DND-41 (cell line): ENCODE measurements at regions not wholly inside any gene's neighbourhood (a gene's known extent, or its start where the extent isn't known, plus 50 kb on each side); places are given as distances from the start of the nearest gene placed in this dataset.
"Not testable (repeated sequence)": the region's sequence is repeated elsewhere in the genome, so short reads cannot be mapped to it uniquely, and the experiment has no call there.

ENCODE experiments used
- ATAC-seq: fragments of 200-7000 bp; cut with Tn5 transposase; 3 replicates; pipeline ENCODE4 v1.9.1; 2021; ENCODE audit warnings: low read depth; ENCODE audit not compliant: insufficient read depth
- DNase-seq: peaks from one replicate; pipeline ENCODE4 v3.0.0-alpha.2; 2020
- H2AFZ ChIP-seq: 2 replicates; pipeline ENCODE4 v1.6.0; 2012; ENCODE audit warnings: low read depth, low read length
- H3K27ac ChIP-seq: 2 replicates; pipeline ENCODE4 v1.5.1; 2012; ENCODE audit warnings: low read length, inconsistent platforms
- H3K27me3 ChIP-seq: fragments of 200-600 bp; sonication (generic); 2 replicates; pipeline ENCODE4 v1.6.0; 2012; ENCODE audit warnings: low read length, mild to moderate bottlenecking, inconsistent platforms; ENCODE audit not compliant: insufficient read depth, poor library complexity
- H3K36me3 ChIP-seq: 2 replicates; pipeline ENCODE4 v1.5.1; 2012; ENCODE audit warnings: low read length, inconsistent platforms; ENCODE audit not compliant: insufficient read depth
- H3K4me1 ChIP-seq: 2 replicates; pipeline ENCODE4 v1.5.1; 2012; ENCODE audit warnings: mild to moderate bottlenecking, low read length; ENCODE audit not compliant: insufficient read depth
- H3K4me2 ChIP-seq: 2 replicates; pipeline ENCODE4 v1.6.0; 2012; ENCODE audit warnings: mild to moderate bottlenecking, moderate library complexity, low read length, inconsistent platforms; ENCODE audit not compliant: insufficient read depth
- H3K4me3 ChIP-seq, 2 experiments: fragments of 200-600 bp in 1 of 2; shearing (Covaris generic) in 1 of 2; 2 replicates each; pipeline ENCODE4 v1.5.1; 2012 to 2016; ENCODE audit warnings: inconsistent platforms in 2 of 2, low read length in 2 of 2, mild to moderate bottlenecking in 2 of 2, low read depth in 1 of 2, moderate library complexity in 1 of 2
- H3K79me2 ChIP-seq: 2 replicates; pipeline ENCODE4 v1.6.0; 2012; ENCODE audit warnings: low read length, inconsistent platforms; ENCODE audit not compliant: insufficient read depth
- H3K9ac ChIP-seq: 2 replicates; pipeline ENCODE4 v1.6.0; 2012; ENCODE audit warnings: low read depth, mild to moderate bottlenecking, inconsistent platforms, low read length, moderate library complexity
- H3K9me3 ChIP-seq: 2 replicates; pipeline ENCODE4 v1.5.1; 2012; ENCODE audit warnings: low read length, moderate library complexity, mild to moderate bottlenecking, inconsistent platforms; ENCODE audit not compliant: insufficient read depth, severe bottlenecking
- H4K20me1 ChIP-seq: 2 replicates; pipeline ENCODE4 v1.6.0; 2012; ENCODE audit warnings: low read length; ENCODE audit not compliant: insufficient read depth
- CTCF ChIP-seq: IDR thresholded peaks from 2 replicates; pipeline ENCODE4 v1.5.1; 2012; ENCODE audit warnings: borderline replicate concordance, low read length, moderate library complexity, mild to moderate bottlenecking; ENCODE audit not compliant: poor library complexity, severe bottlenecking; ENCODE audit errors: extremely low read depth
- EZH2 ChIP-seq: IDR thresholded peaks from 3 replicates; pipeline ENCODE4 v1.6.1; 2012; ENCODE audit warnings: borderline replicate concordance, low read depth, mild to moderate bottlenecking, moderate library complexity, low read length, inconsistent platforms; ENCODE audit not compliant: severe bottlenecking

- no peak overlapping the region for H3K9ac ChIP-seq
- DNase-seq (no peak), ATAC-seq (no peak)
- H3K4me3 ChIP-seq: no peak overlapping the region
- no peaks in the 10 kb centered on the region for H3K36me3 ChIP-seq
- H2AFZ ChIP-seq: no peak overlapping the region
- no peak overlapping the region for H3K27ac ChIP-seq
- no peaks in the 10 kb centered on the region for H3K9me3 ChIP-seq
- H3K4me1 ChIP-seq: no peaks in the 10 kb centered on the region
- H4K20me1 ChIP-seq: no peaks in the 10 kb centered on the region; the same call in 1 of the 2 replicates
- no peak overlapping the region for H3K4me2 ChIP-seq
- TF ChIP-seq EZH2 (no peak), CTCF (no peak)
- H3K27me3 ChIP-seq: no peaks in the 10 kb centered on the region
- no peaks in the 10 kb centered on the region for H3K79me2 ChIP-seq
These were observed 81.0 kb upstream of the BRD7 start for GRCh38 chr16:50449800-50450199.

GRCh38 chr16:50448981-50449380 lies 80.2 kb upstream of the BRD7 start:
- no peak overlapping the region for H3K27ac ChIP-seq
- H3K4me1 ChIP-seq: no peaks in the 10 kb centered on the region
- H3K4me3 ChIP-seq: no peak overlapping the region
- H2AFZ ChIP-seq: no peak overlapping the region
- no peak for DNase-seq
- H4K20me1 ChIP-seq: no peaks in the 10 kb centered on the region; the same call in 1 of the 2 replicates
- no peaks in the 10 kb centered on the region for H3K27me3 ChIP-seq
- no peak for ATAC-seq
- H3K9me3 ChIP-seq: no peaks in the 10 kb centered on the region
- H3K4me2 ChIP-seq: no peak overlapping the region
- no peak overlapping the region for H3K9ac ChIP-seq
- TF ChIP-seq CTCF: no peak
- TF ChIP-seq EZH2: no peak
- no peaks in the 10 kb centered on the region for H3K36me3 ChIP-seq
- H3K79me2 ChIP-seq: no peaks in the 10 kb centered on the region

GRCh38 chr16:50448522-50448921 lies 79.7 kb upstream of the BRD7 start:
- no peaks in the 10 kb centered on the region for H3K9me3 ChIP-seq
- H3K4me3 ChIP-seq: no peak overlapping the region
- no peak for ATAC-seq
- H3K27ac ChIP-seq: no peak overlapping the region
- H3K4me1 ChIP-seq: no peaks in the 10 kb centered on the region
- no peaks in the 10 kb centered on the region for H3K27me3 ChIP-seq
- no peaks in the 10 kb centered on the region for H3K79me2 ChIP-seq
- no peaks in the 10 kb centered on the region; the same call in 1 of the 2 replicates for H4K20me1 ChIP-seq
- H3K36me3 ChIP-seq: no peaks in the 10 kb centered on the region
- peak; percentile 6 for TF ChIP-seq CTCF
- no peak for TF ChIP-seq EZH2
- no peak overlapping the region for H3K4me2 ChIP-seq
- H3K9ac ChIP-seq: no peak overlapping the region
- H2AFZ ChIP-seq: no peak overlapping the region
- no peak for DNase-seq

GRCh38 chr16:50447386-50447785 lies 78.6 kb upstream of the BRD7 start:
- H3K4me2 ChIP-seq, H4K20me1 ChIP-seq, H3K79me2 ChIP-seq, DNase-seq, ATAC-seq, H3K36me3 ChIP-seq, H3K9ac ChIP-seq, H3K4me3 ChIP-seq, H3K27me3 ChIP-seq, H3K9me3 ChIP-seq, H2AFZ ChIP-seq, H3K4me1 ChIP-seq, H3K27ac ChIP-seq: not testable (repeated sequence)
